DMS 273 (cell line): ENCODE measurements at regions not wholly inside any gene's neighbourhood (a gene's known extent, or its start where the extent isn't known, plus 50 kb on each side); places are given as distances from the start of the nearest gene placed in this dataset.

ENCODE experiments used
- DNase-seq: peaks from one replicate; lab custom pipeline; 2025; ENCODE audit not compliant: unreplicated experiment; lab: John Stamatoyannopoulos, UW

GRCh38 chr9:13607481-13608441, 328.3 kb upstream of the MPDZ start:
- peak; percentile 28 for DNase-seq

DNA sequence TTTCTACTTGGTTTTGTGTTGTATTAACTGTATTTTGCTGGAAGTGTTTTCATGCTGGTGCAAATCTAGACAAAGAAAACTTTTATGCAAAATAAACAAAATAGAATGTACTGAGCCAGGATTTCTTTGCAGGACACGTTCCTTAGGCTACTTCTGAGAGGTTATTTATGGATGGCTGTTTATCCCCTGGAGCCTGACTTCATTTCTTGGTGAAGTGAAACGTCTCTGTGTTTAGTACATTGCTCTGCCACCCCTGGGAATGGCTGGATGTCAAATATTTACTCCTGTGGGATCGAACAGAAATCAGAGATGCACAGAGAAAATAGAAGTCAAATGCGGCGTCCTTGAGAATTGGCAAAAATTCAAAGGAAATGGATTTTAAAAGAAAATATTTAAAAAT, 327.1 kb upstream of the MPDZ start:
- DNase-seq, result no peak

GRCh38 chr9:13603921-13604320, 324.4 kb upstream of the MPDZ start:
- no peak for DNase-seq

DNA sequence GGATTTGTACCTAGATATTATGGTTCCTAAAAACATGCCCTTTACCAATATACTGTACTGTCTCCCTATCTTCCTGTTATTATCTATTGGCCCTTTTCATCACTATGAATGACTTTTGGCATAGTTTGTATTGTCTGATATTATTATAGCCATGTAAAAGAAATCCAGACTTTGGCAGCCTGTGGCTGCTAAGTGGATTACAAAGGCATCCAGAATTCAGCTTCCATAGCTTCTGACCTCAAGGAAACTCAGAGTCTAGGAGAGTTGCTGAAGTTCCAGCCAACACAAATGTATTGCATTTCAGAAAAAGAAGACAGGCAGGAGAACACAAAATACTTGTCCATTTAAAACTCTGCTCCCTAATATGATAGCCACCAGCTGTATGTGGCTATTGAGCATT, 319.2 kb upstream of the MPDZ start:
- no peak for DNase-seq

- DNase-seq, result no peak
Measured at GRCh38 chr9:13597427-13597826, 317.9 kb upstream of the MPDZ start.

- DNase-seq, result no peak
Measured at GRCh38 chr9:13597004-13597403, 317.5 kb upstream of the MPDZ start.

DNA sequence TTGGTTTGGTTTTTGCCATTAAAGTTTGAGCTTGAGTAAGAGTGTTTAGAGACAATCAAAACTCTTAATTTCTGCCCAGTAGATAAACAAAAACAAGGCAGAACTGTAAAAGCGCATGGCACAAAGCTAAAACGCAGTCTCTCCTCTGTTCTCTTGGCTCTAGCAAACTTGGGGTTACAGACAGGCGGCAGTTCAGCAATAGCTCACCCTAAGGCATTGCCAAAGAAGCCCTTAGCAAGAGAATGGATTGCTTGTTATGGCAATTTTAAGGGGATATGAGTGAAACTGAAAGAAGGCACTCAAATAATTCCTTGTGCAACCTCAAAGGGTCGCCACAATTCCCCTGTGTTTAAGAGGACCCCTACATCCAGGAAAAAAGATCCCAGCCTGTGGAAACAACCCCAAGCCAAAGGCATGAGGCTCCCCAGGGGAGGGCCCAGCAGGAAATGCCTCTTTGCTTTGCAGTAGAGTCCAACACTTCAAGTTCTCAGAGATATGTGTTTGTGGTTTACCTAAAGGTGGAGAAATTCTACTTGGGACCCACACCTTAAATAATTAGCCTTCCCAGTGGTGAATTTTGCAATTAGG, 317.0 kb upstream of the MPDZ start:
- DNase-seq, result no peak

DNA sequence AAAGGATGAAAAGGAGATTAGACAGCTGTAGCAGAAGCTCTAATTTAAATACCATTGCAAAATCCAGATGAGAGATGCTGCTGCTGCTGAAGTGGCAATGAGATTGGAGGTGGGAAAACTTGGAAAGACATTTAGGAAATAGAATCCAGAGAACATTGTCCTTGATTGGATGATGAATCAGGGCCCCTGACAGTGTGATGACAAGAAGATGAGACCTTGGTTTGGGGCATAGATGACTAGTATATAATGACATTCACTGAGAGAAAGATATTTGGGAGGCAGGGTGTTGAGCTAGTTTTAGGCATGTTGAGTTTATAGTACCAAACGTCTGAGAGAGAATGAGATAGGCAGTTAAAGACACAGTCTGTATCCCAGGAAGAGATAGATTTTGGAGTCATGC, 311.5 kb upstream of the MPDZ start:
- no peak for DNase-seq

GRCh38 chr9:13589034-13589737, 309.7 kb upstream of the MPDZ start:
- no peak for DNase-seq

DNA sequence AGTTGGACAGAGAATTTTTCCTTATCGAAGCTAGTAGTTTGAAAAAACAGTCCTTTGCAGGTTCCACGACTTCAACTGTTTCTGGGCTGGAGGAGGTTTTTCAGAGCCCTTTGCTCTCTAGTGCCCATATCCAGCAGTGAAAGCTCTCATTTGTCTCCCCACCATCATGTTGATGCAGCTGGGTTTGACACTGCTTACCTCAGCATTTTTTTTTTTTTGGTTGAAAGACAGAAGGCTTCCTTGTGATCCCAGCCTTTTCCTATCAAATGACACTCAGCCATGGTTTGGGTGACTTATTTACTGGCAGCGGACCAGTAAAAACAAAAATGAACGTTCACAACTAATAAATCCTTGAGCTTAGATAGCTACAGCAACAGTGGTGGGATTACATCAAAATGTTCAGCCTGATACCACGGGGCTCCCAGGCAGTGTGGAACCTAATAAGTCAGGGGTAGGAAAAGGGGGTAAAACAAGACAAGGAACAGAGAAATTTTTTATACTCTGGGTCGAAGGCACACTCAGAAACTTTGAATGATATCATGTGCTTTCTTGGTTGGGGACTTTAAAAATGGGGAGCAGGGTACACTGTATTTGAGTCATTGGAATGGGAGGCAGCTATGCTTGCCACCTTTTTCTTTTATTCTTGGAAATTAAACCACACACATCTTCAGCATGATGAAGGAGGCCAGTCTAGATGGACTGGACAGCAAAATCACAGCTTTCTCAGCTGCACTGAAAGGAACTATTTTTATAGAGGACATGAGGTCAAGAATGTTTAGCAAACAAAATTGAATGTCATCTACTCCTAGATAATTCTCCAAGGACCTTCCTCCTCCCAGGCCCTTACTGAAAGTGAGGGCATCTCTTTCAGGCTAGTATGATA, 308.9 kb upstream of the MPDZ start:
- no peak for DNase-seq

DNA sequence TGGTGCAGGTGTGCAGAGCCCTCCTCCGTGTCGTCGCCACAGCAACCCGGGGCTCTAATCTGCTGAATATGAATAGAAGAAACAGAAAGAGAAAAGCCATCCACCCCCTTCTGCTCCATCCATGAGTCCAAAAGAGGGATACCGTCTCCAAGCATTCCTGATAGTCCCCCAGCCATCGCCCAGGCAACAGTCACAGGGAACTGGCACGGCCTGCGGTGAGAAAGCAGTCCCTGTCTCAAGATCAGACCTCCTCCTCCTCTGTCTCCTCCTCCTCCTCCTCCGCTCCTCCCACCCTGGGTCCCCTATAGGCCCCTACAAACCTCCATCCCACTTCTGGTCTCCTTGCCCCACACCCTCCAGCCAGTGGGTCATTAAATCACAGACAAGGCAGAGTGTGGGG, 308.1 kb upstream of the MPDZ start:
- DNase-seq, result no peak

- no peak for DNase-seq
Measured at GRCh38 chr9:13586587-13587374, 307.3 kb upstream of the MPDZ start.

- no peak for DNase-seq
Measured at GRCh38 chr9:13580760-13581159, 301.3 kb upstream of the MPDZ start.

DNA sequence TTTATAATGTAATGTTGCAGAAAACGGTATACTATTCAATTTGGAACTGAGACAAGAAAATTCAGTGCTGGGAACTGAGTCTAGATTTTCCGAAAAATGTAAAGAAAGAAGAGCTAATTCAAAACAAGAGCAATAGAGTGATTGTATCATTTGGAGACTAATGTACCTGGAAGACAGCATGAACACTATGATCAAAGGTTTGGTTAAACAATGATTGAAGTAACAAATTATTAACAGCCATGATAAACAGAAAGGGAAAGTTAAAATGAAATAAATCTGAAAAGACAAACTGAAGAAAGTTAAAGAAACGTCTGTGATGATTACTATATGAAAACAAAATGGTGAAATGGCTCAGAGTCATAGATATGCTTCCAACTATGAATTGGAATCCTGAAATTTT, 300.6 kb upstream of the MPDZ start:
- DNase-seq, result no peak

- no peak for DNase-seq
Measured at GRCh38 chr9:13576101-13576500, 296.6 kb upstream of the MPDZ start.

DNA sequence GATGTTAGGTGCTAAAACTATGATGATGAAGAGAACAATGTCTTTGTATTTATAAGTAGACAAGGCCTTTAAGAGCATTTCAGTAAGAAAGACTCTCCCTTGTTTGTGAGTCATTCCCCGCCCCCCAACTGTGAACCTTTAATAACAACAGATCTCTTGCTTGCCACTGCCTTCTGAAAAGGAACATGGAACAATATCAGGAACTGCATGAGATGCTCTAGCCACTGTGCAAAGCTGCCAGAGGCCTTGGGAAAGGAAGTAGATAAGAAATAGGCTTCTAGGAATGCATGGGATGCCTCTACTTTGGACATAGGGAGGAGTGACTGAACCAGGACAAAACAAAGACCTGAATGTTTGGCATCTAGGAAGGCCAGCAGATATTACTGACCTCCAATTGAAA, 296.1 kb upstream of the MPDZ start:
- no peak for DNase-seq

- no peak for DNase-seq
Measured at GRCh38 chr9:13570068-13570974, 290.8 kb upstream of the MPDZ start.

- no peak for DNase-seq
Measured at GRCh38 chr9:13569602-13570067, 290.1 kb upstream of the MPDZ start.
